ENCODE measurements at regions not wholly inside any gene's neighbourhood (a gene's known extent, or its start where the extent isn't known, plus 50 kb on each side); places are given as distances from the start of the nearest gene placed in this dataset. TPM values are rescaled to one million over a fixed set of nuclear protein-coding genes. Genes with fewer than 3 reads are reported as not detected.

DNA sequence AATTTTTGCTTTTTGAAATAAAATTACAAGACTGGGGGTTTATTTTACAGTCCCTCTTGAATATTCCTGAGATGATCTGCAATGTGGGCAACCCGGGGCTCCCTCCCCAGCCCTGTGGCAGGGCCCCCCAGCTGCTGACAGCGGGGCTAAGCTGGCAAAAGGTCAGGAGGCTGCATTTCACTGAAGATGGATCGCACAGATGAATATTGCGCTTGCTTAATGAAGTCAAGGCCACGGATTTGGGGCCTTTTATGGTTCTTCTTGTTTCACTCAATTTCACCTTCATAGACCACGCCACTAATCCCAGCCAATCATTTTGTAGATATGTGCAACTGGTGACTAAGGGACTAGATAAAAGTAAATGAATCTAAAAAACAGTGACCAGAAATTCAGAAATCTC, 50.8 kb upstream of the SLC22A15 start:
- H3K9ac ChIP-seq (ENCODE audit: control insufficient read depth, insufficient read depth, low read length) = no peak overlapping the region
- H3K4me3 ChIP-seq = no peak overlapping the region
- ChIA-PET CTCF (no interaction called here), SMC1A (ENCODE audit: uncharacterized antibody, unreplicated experiment) (no interaction called here), POLR2A (no interaction called here), RAD21 (ENCODE audit: unreplicated experiment) (no interaction called here)
- no peaks in the 10 kb centered on the region for H3K79me2 ChIP-seq (ENCODE audit: control insufficient read depth, insufficient read depth, low read length)
- no peaks in the 10 kb centered on the region for H3K9me3 ChIP-seq (replicated peaks; ENCODE audit: control insufficient read depth, insufficient read depth, low read length)
- no peak for DNase-seq (ENCODE audit: low read depth, low spot score)
- no TSS peak for BruUV-seq (replicated peaks)
- no peaks in the 10 kb centered on the region for H4K20me1 ChIP-seq (ENCODE audit: control insufficient read depth, insufficient read depth)
- in situ Hi-C loops (cut with MboI) = no loop called here
- H3K4me2 ChIP-seq (ENCODE audit: control insufficient read depth, insufficient read depth) = no peak overlapping the region
- intact Hi-C loops (cut with micrococcal nuclease; ENCODE audit: unreplicated experiment) = no loop called here
- ATAC-seq = no peak
- H2AFZ ChIP-seq (ENCODE audit: control insufficient read depth, low read depth, low read length) = no peak overlapping the region
- no peaks in the 10 kb centered on the region for H3K27me3 ChIP-seq (replicated peaks in 1 of 2; ENCODE audit: control insufficient read depth in 2 of 2, insufficient read depth in 2 of 2, low read length in 1 of 2)
- no peak for TF ChIP-seq SMC3 (IDR thresholded peaks at IDR 0.05; ENCODE audit: borderline replicate concordance, low read length)
- no peak for TF ChIP-seq TCF7 (IDR thresholded peaks at IDR 0.05; ENCODE audit: borderline replicate concordance)
- TF ChIP-seq, protein P1, sequence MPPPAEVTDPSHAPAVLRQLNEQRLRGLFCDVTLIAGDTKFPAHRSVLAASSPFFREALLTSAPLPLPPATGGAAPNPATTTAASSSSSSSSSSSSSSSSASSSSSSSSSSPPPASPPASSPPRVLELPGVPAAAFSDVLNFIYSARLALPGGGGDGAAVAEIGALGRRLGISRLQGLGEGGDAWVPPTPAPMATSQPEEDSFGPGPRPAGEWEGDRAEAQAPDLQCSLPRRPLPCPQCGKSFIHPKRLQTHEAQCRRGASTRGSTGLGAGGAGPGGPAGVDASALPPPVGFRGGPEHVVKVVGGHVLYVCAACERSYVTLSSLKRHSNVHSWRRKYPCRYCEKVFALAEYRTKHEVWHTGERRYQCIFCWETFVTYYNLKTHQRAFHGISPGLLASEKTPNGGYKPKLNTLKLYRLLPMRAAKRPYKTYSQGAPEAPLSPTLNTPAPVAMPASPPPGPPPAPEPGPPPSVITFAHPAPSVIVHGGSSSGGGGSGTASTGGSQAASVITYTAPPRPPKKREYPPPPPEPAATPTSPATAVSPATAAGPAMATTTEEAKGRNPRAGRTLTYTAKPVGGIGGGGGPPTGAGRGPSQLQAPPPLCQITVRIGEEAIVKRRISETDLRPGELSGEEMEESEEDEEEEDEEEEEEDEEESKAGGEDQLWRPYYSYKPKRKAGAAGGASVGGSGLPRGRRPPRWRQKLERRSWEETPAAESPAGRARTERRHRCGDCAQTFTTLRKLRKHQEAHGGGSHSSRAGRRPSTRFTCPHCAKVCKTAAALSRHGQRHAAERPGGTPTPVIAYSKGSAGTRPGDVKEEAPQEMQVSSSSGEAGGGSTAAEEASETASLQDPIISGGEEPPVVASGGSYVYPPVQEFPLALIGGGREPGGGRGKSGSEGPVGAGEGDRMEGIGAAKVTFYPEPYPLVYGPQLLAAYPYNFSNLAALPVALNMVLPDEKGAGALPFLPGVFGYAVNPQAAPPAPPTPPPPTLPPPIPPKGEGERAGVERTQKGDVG (CRISPR knock-in tag; IDR thresholded peaks at IDR 0.05) = no peak
- H3K36me3 ChIP-seq (ENCODE audit: control insufficient read depth in 2 of 2, insufficient read depth in 2 of 2, low read length in 1 of 2) = no peaks in the 10 kb centered on the region
- no peak overlapping the region for H3K27ac ChIP-seq (ENCODE audit: control insufficient read depth, insufficient read depth)
- no peak for FAIRE-seq
- no peaks in the 10 kb centered on the region for H3K4me1 ChIP-seq (ENCODE audit: control insufficient read depth, insufficient read depth, low read length)
- WGBS (ENCODE audit: insufficient coverage, insufficient replicate concordance, low lambda C conversion rate, missing lambda C conversion rate) = 36% methylated on average over 6 of the region's 6 CpGs

Small RNA genes in the stretch of these regions (small RNA-seq; reads per million reads assigned to genes)
- gene AL357137.1 = not detected
